ENCODE measurements at regions not wholly inside any gene's neighbourhood (a gene's known extent, or its start where the extent isn't known, plus 50 kb on each side); places are given as distances from the start of the nearest gene placed in this dataset.

DNA sequence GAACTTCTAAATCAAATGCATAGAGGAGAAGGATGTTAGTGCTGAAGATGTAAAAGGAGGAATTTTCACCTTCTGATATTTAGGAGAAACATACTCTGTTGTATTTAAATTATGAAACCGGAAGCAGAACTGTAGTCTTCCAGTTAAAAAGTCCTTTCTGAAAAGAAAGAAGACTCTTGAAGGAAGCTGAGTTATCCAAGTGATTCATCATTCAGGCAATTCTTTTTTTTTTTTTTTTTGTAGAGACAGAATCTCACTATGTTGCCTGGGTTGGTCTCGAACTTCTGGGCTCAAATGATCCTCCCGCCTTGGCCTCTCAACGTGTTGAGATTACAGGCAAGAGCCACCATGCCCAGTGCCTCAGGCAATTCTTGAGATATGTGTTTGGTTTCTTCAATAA, 424.8 kb upstream of the TPM1 start:
- TF ChIP-seq, protein P1, sequence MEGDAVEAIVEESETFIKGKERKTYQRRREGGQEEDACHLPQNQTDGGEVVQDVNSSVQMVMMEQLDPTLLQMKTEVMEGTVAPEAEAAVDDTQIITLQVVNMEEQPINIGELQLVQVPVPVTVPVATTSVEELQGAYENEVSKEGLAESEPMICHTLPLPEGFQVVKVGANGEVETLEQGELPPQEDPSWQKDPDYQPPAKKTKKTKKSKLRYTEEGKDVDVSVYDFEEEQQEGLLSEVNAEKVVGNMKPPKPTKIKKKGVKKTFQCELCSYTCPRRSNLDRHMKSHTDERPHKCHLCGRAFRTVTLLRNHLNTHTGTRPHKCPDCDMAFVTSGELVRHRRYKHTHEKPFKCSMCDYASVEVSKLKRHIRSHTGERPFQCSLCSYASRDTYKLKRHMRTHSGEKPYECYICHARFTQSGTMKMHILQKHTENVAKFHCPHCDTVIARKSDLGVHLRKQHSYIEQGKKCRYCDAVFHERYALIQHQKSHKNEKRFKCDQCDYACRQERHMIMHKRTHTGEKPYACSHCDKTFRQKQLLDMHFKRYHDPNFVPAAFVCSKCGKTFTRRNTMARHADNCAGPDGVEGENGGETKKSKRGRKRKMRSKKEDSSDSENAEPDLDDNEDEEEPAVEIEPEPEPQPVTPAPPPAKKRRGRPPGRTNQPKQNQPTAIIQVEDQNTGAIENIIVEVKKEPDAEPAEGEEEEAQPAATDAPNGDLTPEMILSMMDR (IDR thresholded peaks at IDR 0.05; ENCODE audit: insufficient read depth, low read length): no peak
- TF ChIP-seq SPI1 (IDR thresholded peaks at IDR 0.05; ENCODE audit: borderline replicate concordance, low read depth): no peak
